Testis (tissue), 2 donors: ENCODE measurements at regions not wholly inside any gene's neighbourhood (a gene's known extent, or its start where the extent isn't known, plus 50 kb on each side); places are given as distances from the start of the nearest gene placed in this dataset.

Experiments used
- DNase-seq: peaks from one replicate; pipeline ENCODE4 v3.0.0-alpha.2; 2019
- H3K27ac ChIP-seq, 2 donors: fragments of 200-600 bp; sonication (generic); one replicate each; pipeline ENCODE4 v1.5.1; 2019
- H3K27me3 ChIP-seq: fragments of 200-600 bp; sonication (generic); one replicate; pipeline ENCODE4 v1.5.1; 2019
- H3K36me3 ChIP-seq: fragments of 200-600 bp; sonication (generic); one replicate; pipeline ENCODE4 v1.5.1; 2017; ENCODE audit warnings: low read depth; ENCODE audit errors: missing control alignments
- H3K4me1 ChIP-seq: fragments of 200-600 bp; sonication (generic); one replicate; pipeline ENCODE4 v1.5.1; 2019
- H3K4me3 ChIP-seq, 2 donors: fragments of 200-600 bp; sonication (generic); one replicate each; pipeline ENCODE4 v1.5.1; 2017 to 2019
- H3K9me3 ChIP-seq: fragments of 200-600 bp; sonication (generic); one replicate; pipeline ENCODE4 v1.5.1; 2017
- POLR2A ChIP-seq: fragments of 450-650 bp; IDR thresholded peaks from one replicate; pipeline ENCODE4 v1.6.1; 2017; ENCODE audit warnings: antibody characterized with exemption, mild to moderate bottlenecking, moderate library complexity
- WGBS, 2 donors: methylation state at CpG; one replicate each; pipeline ENCODE4 v1.1.5; 2018; 5-methylcytosine and 5-hydroxymethylcytosine counted together
- intact Hi-C: fragments of 100-400 bp; cut with DNase I; formaldehyde crosslinking; loops from one replicate; pipeline ENCODE4 v1.15.1; 2023; ENCODE audit warnings: low total_unique reads
- TF ChIP-seq, protein P1 (sequence below), 3 experiments: fragments of 450-650 bp in 2 of 3; fragments of 200-600 bp in 1 of 3; sonication (generic) in 1 of 3; IDR thresholded peaks; one replicate each; pipeline ENCODE4 v1.5.1; 2016 to 2019; ENCODE audit warnings: antibody characterized with exemption in 3 of 3, mild to moderate bottlenecking in 2 of 3, moderate library complexity in 1 of 3

DNA sequence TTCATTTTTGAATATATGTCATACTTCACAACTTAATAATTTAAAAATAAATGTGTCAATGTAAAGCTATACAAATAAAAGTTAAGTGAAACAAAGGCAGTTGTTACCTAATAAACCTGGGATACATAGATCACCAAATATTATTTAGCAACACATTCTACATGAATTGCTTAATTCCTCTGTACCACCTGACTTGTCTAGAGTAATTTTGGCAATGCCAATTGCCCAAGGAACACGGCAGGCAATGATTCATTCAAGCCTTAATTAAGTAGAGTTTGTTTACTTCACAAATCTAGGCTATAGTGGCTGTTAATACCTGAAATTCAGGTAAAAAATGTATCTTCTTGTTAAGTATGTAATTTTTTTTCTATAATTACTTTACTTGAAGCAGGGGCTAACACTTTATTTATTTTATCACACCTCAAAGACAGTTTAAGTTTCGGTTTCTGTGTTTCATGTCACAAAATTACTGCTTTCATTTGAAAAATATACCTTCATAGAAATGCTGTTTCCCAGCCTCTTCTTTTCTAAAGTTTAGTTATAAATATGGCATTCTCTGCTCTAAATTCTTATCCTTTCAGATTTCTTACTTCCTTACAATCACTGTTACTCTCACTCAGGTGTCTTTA lies 705.7 kb downstream of the SLITRK5 start:
- DNase-seq: no peak
- no peaks in the 10 kb centered on the region for H3K27me3 ChIP-seq
- H3K4me3 ChIP-seq: no peak overlapping the region
- WGBS, 2 donors: 75 to 87% methylated on average over 2 of the region's 2 CpGs
- no peaks in the 10 kb centered on the region for H3K4me1 ChIP-seq
- no peak overlapping the region for H3K27ac ChIP-seq
- intact Hi-C loops: no loop called here
- no peaks in the 10 kb centered on the region for H3K9me3 ChIP-seq
- TF ChIP-seq, protein P1, sequence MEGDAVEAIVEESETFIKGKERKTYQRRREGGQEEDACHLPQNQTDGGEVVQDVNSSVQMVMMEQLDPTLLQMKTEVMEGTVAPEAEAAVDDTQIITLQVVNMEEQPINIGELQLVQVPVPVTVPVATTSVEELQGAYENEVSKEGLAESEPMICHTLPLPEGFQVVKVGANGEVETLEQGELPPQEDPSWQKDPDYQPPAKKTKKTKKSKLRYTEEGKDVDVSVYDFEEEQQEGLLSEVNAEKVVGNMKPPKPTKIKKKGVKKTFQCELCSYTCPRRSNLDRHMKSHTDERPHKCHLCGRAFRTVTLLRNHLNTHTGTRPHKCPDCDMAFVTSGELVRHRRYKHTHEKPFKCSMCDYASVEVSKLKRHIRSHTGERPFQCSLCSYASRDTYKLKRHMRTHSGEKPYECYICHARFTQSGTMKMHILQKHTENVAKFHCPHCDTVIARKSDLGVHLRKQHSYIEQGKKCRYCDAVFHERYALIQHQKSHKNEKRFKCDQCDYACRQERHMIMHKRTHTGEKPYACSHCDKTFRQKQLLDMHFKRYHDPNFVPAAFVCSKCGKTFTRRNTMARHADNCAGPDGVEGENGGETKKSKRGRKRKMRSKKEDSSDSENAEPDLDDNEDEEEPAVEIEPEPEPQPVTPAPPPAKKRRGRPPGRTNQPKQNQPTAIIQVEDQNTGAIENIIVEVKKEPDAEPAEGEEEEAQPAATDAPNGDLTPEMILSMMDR (IDR thresholded peaks at IDR 0.05): no peak
- TF ChIP-seq POLR2A: no peak
- H3K36me3 ChIP-seq: no peaks in the 10 kb centered on the region

DNA sequence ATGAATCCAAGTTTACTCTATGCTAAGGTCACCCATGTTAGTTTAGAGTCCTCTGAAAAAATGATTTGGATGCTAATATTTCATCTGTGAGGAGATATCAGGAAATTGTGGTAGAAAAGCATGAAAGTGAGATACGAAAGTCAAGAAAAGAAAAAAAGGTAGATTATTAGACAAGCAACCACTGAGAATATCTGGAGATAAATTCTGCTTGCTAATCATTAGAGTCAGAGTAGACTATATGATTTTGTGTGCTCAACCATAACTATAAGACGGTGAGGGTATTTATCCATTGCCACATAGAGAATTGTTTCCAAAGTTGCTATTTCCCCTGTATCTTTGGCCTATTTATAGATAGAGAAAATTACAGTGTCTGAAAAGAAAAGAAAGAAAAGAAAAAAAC lies 706.7 kb downstream of the SLITRK5 start:
- no peak overlapping the region for H3K27ac ChIP-seq
- DNase-seq: no peak
- no peaks in the 10 kb centered on the region for H3K9me3 ChIP-seq
- no peaks in the 10 kb centered on the region for H3K4me1 ChIP-seq
- intact Hi-C loops: no loop called here
- H3K36me3 ChIP-seq: no peaks in the 10 kb centered on the region
- WGBS, 2 donors: 90 to 93% methylated on average over 2 of the region's 2 CpGs
- no peak for TF ChIP-seq POLR2A
- TF ChIP-seq, protein P1 (IDR thresholded peaks at IDR 0.05): no peak
- no peaks in the 10 kb centered on the region for H3K27me3 ChIP-seq
- no peak overlapping the region for H3K4me3 ChIP-seq

DNA sequence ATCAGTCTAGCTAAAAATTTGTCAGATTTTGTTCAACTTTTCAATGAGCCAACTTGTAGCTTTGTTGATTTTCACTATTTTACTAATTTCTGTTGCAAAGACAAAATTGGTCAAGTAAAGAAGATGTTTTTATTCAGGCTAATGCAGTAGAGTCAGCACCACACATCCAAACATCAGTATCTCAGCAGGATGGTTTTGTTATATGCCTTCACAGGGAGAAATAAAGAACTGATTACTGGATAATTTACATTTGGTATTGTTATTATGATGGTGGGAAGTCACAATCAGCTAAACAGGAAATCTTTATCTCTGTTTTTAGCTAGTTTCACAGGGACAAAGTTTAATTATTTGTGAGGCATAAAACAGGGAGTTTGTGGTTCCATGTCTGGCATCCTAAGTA lies 713.4 kb downstream of the SLITRK5 start:
- intact Hi-C loops: no loop called here
- H3K4me3 ChIP-seq: no peak overlapping the region
- H3K4me1 ChIP-seq: no peaks in the 10 kb centered on the region
- no peak overlapping the region for H3K27ac ChIP-seq
- TF ChIP-seq, protein P1 (IDR thresholded peaks at IDR 0.05): no peak
- TF ChIP-seq POLR2A: no peak
- H3K27me3 ChIP-seq: no peaks in the 10 kb centered on the region
- H3K9me3 ChIP-seq: no peaks in the 10 kb centered on the region
- DNase-seq: no peak
- no peaks in the 10 kb centered on the region for H3K36me3 ChIP-seq

DNA sequence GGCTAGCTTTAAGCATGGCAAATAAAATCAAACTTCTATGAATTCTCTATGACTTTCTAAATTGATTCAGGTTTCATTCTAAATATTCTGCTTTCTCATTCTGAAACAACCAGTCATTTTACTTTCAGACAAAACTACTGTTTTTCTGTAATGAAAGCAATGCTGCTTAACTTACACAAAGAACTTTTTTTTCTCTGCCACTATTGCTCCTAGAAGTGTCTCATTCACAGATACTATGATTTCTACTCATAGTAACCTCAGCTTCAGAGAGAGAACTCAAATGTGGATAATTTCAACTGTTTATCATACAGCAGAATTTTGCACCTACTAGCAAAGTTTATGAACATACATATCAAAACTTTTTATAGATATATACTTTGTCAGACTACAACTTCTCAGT lies 724.6 kb downstream of the SLITRK5 start:
- Histone ChIP-seq H3K27ac (no peak overlapping the region), H3K4me3 (no peak overlapping the region), H3K9me3 (no peaks in the 10 kb centered on the region), H3K36me3 (no peaks in the 10 kb centered on the region), H3K4me1 (no peaks in the 10 kb centered on the region), H3K27me3 (no peaks in the 10 kb centered on the region)
- TF ChIP-seq, protein P1 (IDR thresholded peaks at IDR 0.05): no peak
- TF ChIP-seq POLR2A: no peak
- intact Hi-C loops: no loop called here
- DNase-seq: no peak

DNA sequence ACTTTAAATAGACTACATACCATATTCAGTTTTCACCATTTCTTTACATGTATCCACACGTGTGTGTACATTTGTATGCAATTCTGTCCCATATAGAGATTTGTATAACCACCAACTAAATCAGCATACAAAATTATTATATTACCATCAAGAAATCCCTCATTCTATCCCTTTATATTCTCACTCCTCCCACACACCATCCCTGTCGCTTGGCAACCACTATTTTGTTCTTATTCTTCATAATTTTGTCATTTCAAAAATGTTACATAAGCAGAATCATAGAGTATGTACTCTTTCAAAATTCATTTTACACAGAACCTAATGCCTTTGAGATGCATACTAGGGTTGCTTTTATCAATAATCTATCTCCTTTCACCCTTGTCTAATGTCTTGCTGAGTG lies 740.5 kb downstream of the SLITRK5 start:
- no peak overlapping the region for H3K27ac ChIP-seq
- H3K36me3 ChIP-seq: no peaks in the 10 kb centered on the region
- intact Hi-C loops: no loop called here
- WGBS, 2 donors: 83 to 91% methylated on average over 2 of the region's 2 CpGs
- H3K4me3 ChIP-seq: no peak overlapping the region
- H3K4me1 ChIP-seq: no peaks in the 10 kb centered on the region
- no peak for TF ChIP-seq POLR2A
- TF ChIP-seq, protein P1 (IDR thresholded peaks at IDR 0.05): no peak
- no peak for DNase-seq
- no peaks in the 10 kb centered on the region for H3K9me3 ChIP-seq
- no peaks in the 10 kb centered on the region for H3K27me3 ChIP-seq
